Activated CD8-positive, alpha-beta memory T cell treated with anti-CD3 and anti-CD28 coated beads, Interleukin-2, amount 50 U/mL, for 4 hours (primary cell): ENCODE measurements at regions not wholly inside any gene's neighbourhood (a gene's known extent, or its start where the extent isn't known, plus 50 kb on each side); places are given as distances from the start of the nearest gene placed in this dataset.
A peak's percentile ranks its signal among the peaks of the same experiment; 100 is the strongest.

ENCODE experiments used
- DNase-seq: peaks from one replicate; pipeline ENCODE4 v3.0.0-alpha.2; 2020

- no peak for DNase-seq
Observed at GRCh38 chr13:107734891-107735625, 480.3 kb downstream of the LIG4 start.

- DNase-seq = no peak
Observed at GRCh38 chr13:107733276-107733675, 482.1 kb downstream of the LIG4 start.

DNA sequence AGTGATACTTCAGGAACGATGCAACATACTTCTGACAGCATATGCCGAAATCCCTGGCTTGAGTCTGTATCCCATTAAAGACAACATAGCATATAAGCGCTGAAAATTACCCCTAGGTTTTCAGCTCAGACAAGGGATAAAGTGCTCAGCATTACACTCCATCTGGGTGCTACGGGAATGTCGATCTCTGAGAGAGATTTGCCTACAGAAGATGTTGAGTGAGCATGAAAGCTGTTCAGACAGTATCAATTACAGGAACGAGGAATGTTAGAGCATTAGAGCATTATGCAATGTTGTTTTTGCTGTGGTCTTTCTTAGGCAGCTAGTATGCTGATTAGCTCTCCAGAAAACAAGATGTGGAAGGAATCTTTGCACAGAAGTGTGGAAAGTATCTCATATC, 484.5 kb downstream of the LIG4 start:
- no peak for DNase-seq

DNA sequence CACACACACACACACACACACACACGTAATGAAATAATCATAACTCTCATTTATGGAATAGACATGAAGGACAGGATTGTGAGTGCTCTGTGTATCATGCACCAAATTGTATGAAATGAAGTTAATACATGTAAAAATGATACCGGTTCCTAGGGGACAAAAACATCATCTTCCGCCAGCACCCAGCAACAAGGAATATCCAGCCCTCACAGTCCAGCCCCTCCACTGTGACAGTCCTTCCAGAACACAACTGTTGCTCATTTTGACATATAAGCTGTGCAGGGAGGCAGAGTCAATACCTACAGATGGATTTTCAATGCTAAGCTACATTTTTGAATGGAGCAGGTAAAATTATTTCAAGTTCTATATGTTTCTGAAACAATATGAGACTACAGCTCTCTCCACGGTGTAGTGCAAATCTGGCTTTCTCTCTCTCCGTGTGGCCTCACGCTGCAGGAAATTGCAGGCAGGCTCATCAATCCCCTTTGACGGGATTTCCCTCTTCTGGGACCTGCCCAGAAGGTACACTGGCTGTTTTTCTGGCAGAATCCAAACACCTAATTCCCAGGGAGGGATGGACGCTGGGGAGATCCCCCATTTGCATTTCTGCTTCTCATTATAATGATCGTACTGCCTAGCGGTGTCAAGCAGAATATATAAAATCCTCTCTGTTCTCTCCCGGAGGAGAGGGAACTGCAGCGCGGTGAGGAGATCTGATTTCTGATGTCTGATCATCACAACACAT, 494.0 kb downstream of the LIG4 start:
- DNase-seq = no peak

DNA sequence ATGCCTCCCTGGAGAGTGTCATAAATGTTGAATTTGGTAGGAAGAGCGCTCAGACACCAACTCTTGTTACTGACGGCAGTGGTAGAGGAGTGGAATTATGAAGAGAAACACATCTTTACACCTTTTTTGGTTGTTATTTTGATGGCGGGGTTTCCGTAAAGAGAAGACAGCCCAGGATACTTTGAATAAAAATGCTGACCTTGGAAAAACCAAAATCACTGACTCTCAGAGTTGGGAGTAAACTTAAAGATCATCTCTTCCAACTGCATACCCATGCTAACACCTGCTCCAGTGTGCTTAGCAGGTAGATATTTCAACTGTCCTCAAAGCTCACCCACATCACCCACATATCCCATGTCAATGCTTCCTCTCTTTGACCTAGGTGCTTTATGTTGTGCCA, 498.6 kb downstream of the LIG4 start:
- DNase-seq = no peak

DNA sequence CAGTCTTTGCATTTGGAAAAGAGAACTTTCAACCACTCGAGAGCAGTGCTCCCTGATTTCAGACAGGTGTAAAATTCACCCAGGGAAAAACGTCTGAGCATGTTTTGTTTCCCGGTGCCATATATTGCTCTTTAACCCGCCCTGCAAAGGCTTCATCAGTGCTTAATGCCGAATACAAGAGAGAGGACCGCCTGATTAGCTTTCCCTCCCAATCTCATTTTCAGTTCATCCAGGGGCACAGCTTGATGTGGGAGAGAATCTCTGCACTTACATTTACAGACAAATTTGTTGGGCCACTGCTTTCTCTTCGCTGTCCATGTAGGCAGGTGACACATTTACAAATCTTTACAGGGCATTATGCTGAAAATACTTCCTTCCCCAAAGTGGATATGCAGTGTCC, 499.1 kb downstream of the LIG4 start:
- no peak for DNase-seq

DNA sequence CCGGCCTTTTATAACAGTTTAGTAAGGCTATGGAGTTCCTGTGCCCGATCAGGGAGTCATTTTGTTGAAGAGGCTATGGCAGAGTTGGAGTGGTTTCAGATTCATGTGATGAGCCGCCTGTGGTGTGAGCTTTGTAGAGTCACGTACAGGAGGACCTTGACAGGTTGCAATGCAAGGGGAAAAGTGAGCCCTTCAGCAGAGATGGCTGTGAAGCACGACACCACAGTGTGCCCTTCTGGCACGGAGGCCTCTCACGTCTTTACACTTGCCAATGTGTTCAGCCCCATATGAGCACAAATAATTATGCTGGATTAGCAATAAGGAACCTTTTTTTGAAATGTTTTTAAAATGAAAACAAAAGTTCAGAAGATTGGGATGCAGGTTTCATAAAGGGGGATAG, 499.8 kb downstream of the LIG4 start:
- no peak for DNase-seq

DNA sequence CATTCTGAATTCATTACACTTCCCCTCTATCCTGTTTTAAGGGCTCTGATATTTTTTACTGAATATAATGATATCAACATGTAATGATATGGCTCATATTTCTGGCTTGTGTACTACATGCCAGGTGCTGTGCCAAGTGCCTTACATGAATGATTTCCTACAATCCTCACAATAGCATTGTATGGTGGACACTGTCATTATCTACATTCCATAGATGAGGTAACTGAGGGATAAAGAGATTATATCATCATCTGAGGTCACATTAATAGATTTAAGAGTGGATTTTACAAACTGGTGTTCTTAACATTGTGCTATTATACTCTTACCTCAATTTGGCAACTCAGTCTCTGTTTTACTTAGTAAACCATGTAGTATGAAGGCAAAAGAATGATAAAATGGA, 502.0 kb downstream of the LIG4 start:
- no peak for DNase-seq

- DNase-seq = no peak
Observed at GRCh38 chr13:107712145-107712860, 503.0 kb downstream of the LIG4 start.

DNA sequence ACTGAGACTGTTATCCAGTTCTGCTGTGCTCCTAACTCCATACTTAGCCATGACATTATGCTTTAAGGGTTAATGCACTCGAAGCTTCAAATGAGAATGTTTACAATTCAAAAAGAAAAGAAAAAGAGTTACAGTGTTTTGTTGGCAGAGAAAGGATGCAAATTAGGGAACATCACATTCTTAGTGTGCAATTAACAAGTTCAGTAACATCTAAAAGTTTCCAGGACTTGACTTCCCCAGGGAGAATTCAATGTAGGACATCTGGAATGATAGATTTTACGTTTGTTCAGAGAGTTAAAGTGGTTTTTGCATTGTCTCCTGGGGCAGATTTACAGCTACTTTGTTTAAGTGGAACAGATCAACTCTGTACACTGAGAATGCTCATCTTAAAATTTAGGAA, 525.2 kb downstream of the LIG4 start:
- no peak for DNase-seq

GRCh38 chr13:107685876-107686275, 529.5 kb downstream of the LIG4 start:
- DNase-seq = no peak

- no peak for DNase-seq
Observed at GRCh38 chr13:107681600-107681999, 533.7 kb downstream of the LIG4 start.

GRCh38 chr13:107680115-107680514, 535.2 kb downstream of the LIG4 start:
- no peak for DNase-seq

GRCh38 chr13:107678075-107678689, 537.2 kb downstream of the LIG4 start:
- DNase-seq = no peak

GRCh38 chr13:107675847-107676550, 539.3 kb downstream of the LIG4 start:
- DNase-seq = no peak

DNA sequence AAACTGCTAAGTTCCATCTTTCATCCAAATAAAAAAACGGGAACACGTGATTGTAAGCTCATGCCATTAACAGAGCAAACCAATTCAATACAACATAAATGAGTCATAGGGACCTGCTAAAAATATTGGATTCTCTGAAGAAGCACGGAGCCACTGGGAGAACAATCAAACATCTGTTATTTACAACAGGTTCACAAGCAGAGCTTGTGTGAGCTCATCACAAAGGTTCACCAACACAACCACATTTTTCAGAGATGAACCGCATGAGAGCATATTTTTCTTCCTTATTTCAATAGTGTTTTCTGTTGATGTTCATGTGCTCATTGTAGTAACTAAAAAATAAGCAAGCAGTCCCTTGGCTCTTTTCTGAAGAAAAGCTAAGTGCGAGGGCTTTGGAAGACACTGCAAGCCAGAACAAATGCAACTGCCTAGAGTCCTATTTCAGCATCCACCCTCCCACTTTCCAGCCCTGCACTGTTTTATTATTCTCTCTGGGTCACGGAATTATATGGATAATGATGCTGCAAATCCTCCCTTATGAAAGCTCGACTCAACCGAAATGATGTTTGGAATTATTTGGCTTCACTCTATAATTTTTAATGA, 545.8 kb downstream of the LIG4 start:
- DNase-seq = no peak

DNA sequence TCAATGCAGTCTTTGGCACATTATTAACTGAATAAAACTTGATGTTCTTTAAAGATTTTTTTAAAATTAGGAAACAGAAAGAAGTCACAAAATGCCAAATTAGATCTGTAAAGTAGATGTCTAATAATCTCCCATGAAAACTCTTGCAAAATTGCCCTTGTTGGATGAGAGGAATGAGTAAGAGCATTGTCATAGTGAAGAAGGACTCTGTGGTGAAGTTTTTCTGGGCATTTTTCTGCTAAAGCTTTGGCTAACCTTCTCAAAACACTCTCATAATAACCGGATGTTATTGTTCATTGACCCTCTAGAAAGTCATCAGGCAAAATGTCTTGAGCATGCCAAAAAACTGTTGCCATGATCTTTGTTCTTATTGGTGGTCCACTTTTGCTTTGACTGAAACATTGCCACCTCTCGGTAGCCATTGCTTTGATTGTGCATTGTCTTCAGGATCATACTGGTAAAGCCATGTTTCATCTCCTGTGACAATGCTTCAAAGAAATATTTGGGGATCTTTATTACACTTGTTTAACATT, 549.3 kb downstream of the LIG4 start:
- DNase-seq = no peak

DNA sequence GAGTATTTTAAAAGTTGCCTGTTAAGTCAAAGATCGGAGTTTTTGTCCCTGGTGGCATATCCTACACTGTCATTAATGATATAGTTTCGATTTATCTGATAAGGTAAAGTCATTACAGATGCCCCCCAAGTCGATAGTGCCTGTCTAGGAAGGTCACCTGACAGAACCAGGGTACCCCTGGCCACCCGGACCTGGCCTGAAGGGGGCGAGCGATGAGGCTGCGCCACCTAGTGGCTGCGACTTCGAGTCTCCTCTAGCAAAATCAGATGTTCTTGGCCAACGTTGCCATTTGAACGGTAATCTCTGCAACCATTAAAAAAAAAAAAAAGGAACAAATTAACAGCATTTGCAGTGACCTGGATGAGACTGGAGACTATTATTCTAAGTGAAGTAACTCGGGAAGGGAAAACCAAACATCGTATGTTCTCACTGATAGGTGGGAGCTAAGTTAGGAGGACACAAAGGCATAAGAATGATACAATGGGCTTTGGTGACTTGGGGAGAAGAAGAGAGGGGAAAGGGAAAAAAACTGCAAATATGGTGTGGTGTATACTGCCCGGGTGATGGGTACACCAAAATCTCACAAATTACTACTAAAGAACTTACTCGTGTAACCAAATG, 565.1 kb downstream of the LIG4 start:
- peak; percentile 16 for DNase-seq

GRCh38 chr13:107649079-107649478, 566.3 kb downstream of the LIG4 start:
- no peak for DNase-seq

DNA sequence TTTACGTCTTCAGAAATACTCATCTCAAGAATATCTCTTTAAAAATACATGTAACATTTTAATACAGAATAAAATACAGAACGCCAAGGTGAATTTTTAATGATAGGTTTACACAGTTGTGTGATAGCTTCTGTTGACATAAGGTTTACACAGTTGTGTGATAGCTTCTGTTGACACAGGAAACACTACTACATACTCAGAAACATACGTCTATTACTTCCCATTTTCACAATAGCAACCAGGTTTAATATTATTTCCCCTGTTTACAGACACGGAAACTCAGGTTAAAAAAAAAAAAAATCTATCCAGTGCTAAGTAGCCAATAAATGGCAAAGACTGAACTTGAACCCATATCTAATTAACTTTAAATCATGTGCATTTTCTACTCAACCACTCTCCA, 571.2 kb downstream of the LIG4 start:
- no peak for DNase-seq

DNA sequence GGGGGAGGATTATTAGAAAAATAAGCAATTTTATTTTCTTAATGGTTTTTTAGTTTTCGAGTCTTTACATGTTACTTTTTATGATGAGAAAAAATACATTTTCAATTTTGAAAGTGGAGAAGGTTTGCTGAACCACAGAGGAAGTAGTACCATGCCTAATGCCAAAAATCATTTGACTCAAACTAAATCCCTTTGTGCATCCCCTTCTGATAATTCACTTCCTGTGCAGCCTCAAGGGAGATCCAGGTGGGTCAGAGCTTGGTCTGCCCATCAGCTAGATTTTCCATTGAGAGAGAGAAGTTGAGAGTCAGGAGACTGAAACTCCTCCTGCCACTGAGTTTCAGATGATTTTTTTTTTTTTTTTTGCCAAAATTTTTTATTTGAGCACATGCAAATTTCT, 571.7 kb downstream of the LIG4 start:
- DNase-seq = no peak

GRCh38 chr13:107642831-107643230, 572.5 kb downstream of the LIG4 start:
- DNase-seq = no peak
